Activated CD8-positive, alpha-beta memory T cell treated with anti-CD3 and anti-CD28 coated beads for 1 hour (primary cell): ENCODE measurements at regions not wholly inside any gene's neighbourhood (a gene's known extent, or its start where the extent isn't known, plus 50 kb on each side); places are given as distances from the start of the nearest gene placed in this dataset.
"Not testable (repeated sequence)": the region's sequence is repeated elsewhere in the genome, so short reads cannot be mapped to it uniquely, and the experiment has no call there.

Source experiments
- DNase-seq, 2 donors: peaks; one replicate each; pipeline ENCODE4 v3.0.0-alpha.2; 2020; ENCODE audit warnings: low read depth in 1 of 2; ENCODE audit errors: extremely low read depth in 1 of 2

DNA sequence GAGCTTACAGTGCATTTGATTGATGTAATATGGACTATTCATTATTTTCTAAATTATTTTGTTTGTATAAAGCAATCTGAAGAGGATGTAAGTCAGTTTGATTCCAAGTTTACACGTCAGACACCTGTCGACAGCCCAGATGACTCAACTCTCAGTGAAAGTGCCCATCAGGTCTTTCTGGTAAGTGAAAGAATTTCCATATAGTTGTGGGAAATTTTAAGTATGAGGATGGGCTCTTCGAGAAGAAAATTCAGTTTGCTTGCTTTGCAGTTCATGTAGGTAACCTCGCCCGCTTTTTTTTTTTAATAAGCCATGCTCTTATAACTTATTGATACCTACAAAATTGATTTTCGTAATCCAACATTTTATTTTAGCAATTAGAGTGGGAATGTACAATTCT lies 151.6 kb downstream of the CDRT15L2 start:
- not testable (repeated sequence) for DNase-seq

DNA sequence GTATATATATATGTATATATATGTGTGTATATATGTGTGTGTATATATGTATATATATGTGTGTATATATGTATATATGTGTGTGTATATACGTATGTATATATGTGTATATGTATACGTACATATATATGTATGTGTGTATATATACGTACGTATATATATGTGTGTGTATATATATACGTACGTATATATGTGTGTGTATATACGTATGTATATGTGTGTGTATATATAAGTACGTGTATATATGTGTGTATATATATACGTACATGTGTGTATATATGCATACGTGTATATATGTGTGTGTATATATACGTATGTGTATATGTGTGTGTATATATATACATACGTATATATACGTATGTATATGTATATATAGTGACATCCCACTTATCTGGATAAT lies 154.4 kb downstream of the CDRT15L2 start:
- no peak for DNase-seq

DNA sequence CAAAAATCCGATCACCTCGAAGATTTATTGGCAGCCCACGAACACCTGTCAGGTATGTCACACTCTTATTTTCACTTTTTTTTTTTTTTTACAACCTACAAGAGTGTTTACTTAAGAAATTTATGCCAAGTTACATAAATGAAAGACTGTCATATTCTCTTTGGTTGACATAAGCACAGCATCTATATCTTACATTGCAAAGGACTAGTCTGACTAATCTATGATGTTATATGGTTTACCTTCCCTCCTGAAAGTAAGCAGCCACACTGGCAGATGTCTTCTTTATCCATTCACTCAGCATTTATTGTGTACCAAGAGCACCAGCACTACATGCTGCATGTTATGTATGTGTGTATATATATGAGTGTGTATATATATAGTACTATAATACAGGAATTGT lies 156.3 kb downstream of the CDRT15L2 start:
- DNase-seq: no peak

GRCh38 chr17:20737636-20738035 lies 158.1 kb downstream of the CDRT15L2 start:
- not testable (repeated sequence) for DNase-seq

GRCh38 chr17:20771104-20771503 lies 191.6 kb downstream of the CDRT15L2 start:
- DNase-seq: no peak

DNA sequence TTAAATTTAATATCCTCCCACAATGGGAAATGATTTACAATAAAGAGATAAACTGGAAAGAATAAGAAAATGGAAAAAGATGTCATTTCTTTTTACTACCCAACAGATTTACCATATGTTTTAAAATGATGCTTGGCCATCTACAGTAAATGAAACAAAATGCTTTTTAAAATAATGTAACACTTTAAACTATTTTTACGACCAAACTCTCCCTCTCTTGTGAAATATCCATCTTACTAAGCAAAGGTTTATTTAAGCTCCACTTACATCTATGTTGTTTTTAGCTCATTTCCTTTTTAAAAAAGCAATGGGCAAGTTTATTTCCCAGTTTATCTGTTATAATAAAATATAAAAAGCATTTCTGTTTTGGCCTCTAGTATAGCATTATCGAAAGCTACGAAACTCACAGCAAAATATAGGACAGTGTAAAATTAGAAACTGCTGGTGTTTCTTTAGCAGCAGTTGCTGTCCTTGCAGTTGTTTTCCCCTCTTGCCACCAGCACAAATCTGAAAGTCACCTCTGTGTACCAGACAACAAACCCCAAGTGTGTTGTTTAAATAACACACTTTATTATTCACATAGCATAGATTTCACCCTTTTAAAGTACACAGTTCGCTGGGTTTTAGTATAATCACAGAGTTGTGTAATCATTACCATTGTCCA lies 195.1 kb downstream of the CDRT15L2 start:
- DNase-seq: no peak

DNA sequence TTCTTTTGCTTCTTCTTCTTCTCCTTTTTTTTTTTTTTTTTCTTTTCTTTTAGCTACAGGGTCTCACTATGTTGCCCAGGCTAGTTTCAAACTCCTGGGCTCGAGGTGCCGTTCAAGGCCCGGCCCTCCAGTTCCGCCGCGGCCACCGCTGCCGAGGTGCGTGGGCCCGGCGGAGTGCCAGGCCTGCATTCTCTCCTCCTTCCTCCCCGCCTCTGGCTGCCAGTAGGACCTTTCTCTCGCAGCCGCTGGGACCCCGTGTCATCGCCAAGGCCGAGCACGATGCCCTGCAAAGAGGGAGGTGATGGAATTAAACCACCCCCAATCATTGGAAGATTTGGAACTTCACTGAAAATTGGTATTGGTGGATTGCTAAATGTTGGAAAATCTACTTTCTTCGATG lies 195.8 kb downstream of the CDRT15L2 start:
- DNase-seq: no peak

DNA sequence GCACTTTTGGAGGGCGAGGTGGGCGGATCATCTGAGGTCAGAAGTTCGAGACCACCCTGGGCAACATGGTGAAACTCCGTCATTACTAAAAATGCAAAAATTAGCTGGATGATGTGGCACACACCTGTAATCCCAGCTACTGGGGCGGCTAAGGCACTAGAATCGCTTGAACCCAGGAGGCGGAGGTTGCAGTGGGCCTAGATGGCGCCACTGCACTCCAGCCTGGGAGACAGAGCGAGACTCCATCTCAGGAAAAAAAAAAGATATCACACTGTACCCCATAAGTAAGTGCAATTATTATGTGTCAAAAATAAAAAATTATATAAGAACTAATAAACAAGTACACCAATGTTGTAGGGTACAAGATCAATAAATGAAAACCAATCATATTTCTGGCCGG lies 200.0 kb downstream of the CDRT15L2 start:
- DNase-seq: no peak

GRCh38 chr17:20781260-20781659 lies 201.7 kb downstream of the CDRT15L2 start:
- DNase-seq: no peak

GRCh38 chr17:20781869-20782268 lies 202.3 kb downstream of the CDRT15L2 start:
- DNase-seq: not testable (repeated sequence)

DNA sequence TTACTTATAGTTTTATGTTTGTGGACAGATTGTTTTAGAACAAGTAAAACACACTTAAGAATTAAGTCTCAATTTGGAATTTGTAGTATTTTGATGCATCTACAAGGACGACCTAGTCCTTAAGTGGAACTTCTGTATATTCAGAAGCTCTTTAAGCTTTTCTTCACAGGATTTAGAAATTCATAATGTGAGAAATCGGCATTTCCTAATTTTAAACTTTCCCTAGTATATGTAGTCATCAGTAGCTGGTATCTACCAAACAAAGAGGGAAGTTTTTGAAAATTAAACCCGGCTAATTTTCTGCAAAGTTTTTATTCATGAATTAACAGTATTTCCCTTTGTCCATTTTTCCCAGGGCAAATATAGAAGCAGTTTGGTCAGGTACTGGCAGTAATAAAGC lies 203.6 kb downstream of the CDRT15L2 start:
- no peak for DNase-seq

DNA sequence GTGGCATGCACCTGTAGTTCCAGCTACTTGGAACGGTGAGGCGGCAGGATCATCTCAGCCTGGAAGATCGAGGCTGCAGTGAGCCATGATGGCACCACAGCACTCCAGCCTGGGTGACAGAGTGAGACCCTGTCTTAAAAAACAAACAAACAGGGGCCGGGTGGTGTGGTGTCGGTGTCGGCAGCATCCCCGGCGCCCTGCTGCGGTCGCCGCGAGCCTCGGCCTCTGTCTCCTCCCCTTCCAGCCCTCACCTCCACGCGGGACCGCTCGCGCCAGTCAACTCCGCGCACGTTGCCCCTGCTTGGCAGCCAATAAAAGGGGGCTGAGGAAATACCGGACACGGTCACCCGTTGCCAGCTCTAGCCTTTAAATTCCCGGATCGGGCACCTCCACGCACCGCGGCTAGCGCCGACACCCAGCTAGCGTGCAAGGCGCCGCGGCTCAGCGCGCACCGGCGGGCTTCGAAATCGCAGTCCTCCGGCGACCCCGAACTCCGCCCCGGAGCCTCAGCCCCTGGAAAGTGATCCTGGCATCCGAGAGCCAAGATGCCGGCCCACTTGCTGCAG lies 204.7 kb downstream of the CDRT15L2 start:
- no peak for DNase-seq

GRCh38 chr17:20787281-20787680 lies 207.8 kb downstream of the CDRT15L2 start:
- no peak for DNase-seq

DNA sequence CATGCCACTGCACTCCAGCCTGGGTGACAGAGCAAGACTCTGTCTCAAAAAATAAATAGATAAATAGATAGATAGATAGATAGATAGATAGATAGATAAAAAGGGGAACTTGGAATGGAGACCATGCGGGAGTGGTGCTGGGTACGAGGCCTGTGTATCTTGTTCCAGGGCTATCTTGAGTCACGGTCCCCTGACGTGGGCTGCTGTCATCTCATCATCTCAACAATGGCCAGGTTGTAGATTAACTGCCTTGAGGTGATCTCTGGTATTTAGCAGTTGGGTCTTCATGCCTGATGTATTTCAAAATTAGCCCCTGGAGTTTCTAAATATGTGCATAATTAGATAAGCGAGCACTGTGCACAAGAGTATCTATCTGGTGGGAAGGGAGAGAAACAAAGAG lies 212.1 kb downstream of the CDRT15L2 start:
- DNase-seq: no peak

GRCh38 chr17:20794532-20794931 lies 215.0 kb downstream of the CDRT15L2 start:
- DNase-seq: not testable (repeated sequence)

GRCh38 chr17:20797292-20797691 lies 217.8 kb downstream of the CDRT15L2 start:
- DNase-seq: no peak

DNA sequence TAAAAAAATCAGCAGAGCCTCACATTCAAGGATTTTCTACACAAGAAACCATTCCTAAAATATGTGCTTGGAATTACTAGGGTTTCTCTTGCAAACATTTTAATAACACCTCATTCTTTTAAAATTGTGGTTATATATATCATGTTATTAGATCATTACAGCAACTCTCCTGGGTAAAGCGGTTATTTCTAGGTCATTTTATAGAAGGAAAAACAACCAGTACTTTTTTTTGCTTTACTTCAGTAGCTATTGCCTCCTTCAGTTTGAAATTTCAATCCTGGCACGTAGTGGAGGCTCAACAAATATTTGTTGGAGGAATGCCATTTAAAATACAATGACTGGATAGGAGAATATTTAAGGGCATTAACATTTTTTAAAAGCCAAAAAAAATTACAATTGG lies 220.6 kb downstream of the CDRT15L2 start:
- DNase-seq: no peak

- no peak for DNase-seq
These were observed 226.2 kb downstream of the CDRT15L2 start for GRCh38 chr17:20805751-20806150.

GRCh38 chr17:20807566-20807965 lies 228.0 kb downstream of the CDRT15L2 start:
- DNase-seq: not testable (repeated sequence)

DNA sequence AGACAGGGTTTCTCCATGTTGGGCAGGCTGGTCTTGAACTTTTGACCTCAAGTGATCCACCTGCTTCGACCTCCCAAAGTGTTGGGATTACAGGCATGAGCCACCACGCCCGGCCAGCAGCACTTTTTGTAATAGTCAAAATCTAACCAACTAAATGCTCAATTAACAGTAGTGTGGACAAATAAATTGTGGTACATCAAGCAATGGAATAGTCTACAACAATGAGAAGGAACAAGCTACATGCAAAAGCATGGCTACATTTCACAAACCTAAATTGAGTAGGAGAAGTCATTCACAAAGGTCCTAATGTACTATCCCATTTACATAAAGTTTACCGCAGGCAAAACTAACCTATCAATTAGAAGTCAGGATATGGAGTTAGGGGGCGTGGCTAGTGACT lies 227.4 kb downstream of the USP22 start:
- DNase-seq: not testable (repeated sequence)

DNA sequence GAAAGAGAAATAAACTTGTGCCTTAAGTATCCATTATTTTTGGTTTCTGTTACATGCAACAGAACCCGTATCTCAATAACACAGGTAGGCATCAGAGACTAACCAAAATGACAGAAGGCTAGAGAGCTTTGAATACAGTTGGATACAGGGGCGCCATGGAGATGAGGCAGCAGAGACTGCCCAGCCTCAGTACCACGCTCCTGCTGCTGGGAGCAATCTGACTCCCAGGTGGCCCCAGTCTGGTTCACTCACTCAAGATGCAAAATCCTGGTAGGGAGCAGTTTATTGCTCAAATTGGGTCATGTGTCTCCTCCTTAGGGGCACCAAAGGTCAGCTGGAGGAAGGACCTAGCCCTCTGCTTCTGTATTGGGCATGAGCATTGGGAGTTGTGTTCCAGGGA lies 218.9 kb downstream of the USP22 start:
- no peak for DNase-seq

GRCh38 chr17:20825539-20825938 lies 217.3 kb downstream of the USP22 start:
- DNase-seq: no peak

- not testable (repeated sequence) for DNase-seq
These were observed 202.4 kb downstream of the USP22 start for GRCh38 chr17:20840453-20840852.
